ENCODE measurements at regions not wholly inside any gene's neighbourhood (a gene's known extent, or its start where the extent isn't known, plus 50 kb on each side); places are given as distances from the start of the nearest gene placed in this dataset.

GRCh38 chr3:26845194-26845593, 222.6 kb downstream of the LRRC3B start:
- Histone ChIP-seq H3K9me3 (no peaks in the 10 kb centered on the region), H3K4me1 (no peaks in the 10 kb centered on the region), H3K36me3 (no peaks in the 10 kb centered on the region), H3K4me3 (no peak overlapping the region), H3K27ac (no peak overlapping the region), H3K27me3 (no peaks in the 10 kb centered on the region)
- 95 to 99% methylated on average over 3 of the region's 3 CpGs for WGBS, 2 donors
- DNase-seq = no peak
- no peak for ATAC-seq (ENCODE audit: low FRiP score in 2 of 2)
- TF ChIP-seq CTCF (IDR thresholded peaks at IDR 0.05) (no peak), EP300 (IDR thresholded peaks at IDR 0.05) (no peak), POLR2AphosphoS5 (IDR thresholded peaks at IDR 0.05) (no peak), POLR2A (IDR thresholded peaks at IDR 0.05) (no peak)

GRCh38 chr3:26847680-26848079, 225.1 kb downstream of the LRRC3B start:
- Histone ChIP-seq H3K27me3 (no peaks in the 10 kb centered on the region), H3K27ac (no peak overlapping the region), H3K4me3 (no peak overlapping the region), H3K36me3 (no peaks in the 10 kb centered on the region), H3K4me1 (no peaks in the 10 kb centered on the region), H3K9me3 (no peaks in the 10 kb centered on the region)
- no peak for ATAC-seq (ENCODE audit: low FRiP score in 2 of 2)
- DNase-seq = no peak
- TF ChIP-seq POLR2A (IDR thresholded peaks at IDR 0.05) (no peak), POLR2AphosphoS5 (IDR thresholded peaks at IDR 0.05) (no peak), EP300 (IDR thresholded peaks at IDR 0.05) (no peak), CTCF (IDR thresholded peaks at IDR 0.05) (no peak)

- H3K4me3 ChIP-seq = no peak overlapping the region
Observed at GRCh38 chr3:26894443-26894842, 271.9 kb downstream of the LRRC3B start.

GRCh38 chr3:26915208-26915607, 292.6 kb downstream of the LRRC3B start:
- no peaks in the 10 kb centered on the region for H3K27me3 ChIP-seq
- TF ChIP-seq POLR2AphosphoS5 (IDR thresholded peaks at IDR 0.05) (no peak), CTCF (IDR thresholded peaks at IDR 0.05) (no peak), EP300 (IDR thresholded peaks at IDR 0.05) (no peak), POLR2A (IDR thresholded peaks at IDR 0.05) (no peak)
- ATAC-seq (ENCODE audit: low FRiP score in 2 of 2) (no peak), DNase-seq (no peak)
- no peaks in the 10 kb centered on the region for H3K9me3 ChIP-seq
- H3K27ac ChIP-seq = no peak overlapping the region
- no peak overlapping the region for H3K4me3 ChIP-seq
- H3K36me3 ChIP-seq = no peaks in the 10 kb centered on the region
- H3K4me1 ChIP-seq = no peaks in the 10 kb centered on the region

More at GRCh38 chr3:26894443-26894842, 271.9 kb downstream of the LRRC3B start:
- ATAC-seq (ENCODE audit: low FRiP score in 2 of 2) = no peak
- Histone ChIP-seq H3K27me3 (no peaks in the 10 kb centered on the region), H3K9me3 (no peaks in the 10 kb centered on the region), H3K27ac (no peak overlapping the region), H3K36me3 (no peaks in the 10 kb centered on the region), H3K4me1 (no peaks in the 10 kb centered on the region)
- TF ChIP-seq POLR2AphosphoS5 (IDR thresholded peaks at IDR 0.05) (no peak), CTCF (IDR thresholded peaks at IDR 0.05) (no peak), EP300 (IDR thresholded peaks at IDR 0.05) (no peak), POLR2A (IDR thresholded peaks at IDR 0.05) (no peak)
- 84 to 85% methylated on average over 3 of the region's 3 CpGs for WGBS, 2 donors
- DNase-seq = no peak

GRCh38 chr3:26920646-26921478, 298.3 kb downstream of the LRRC3B start:
- WGBS, 2 donors = 48 to 57% methylated on average over 12 of the region's 12 CpGs
- Histone ChIP-seq H3K27ac (no peak overlapping the region), H3K4me1 (no peaks in the 10 kb centered on the region), H3K27me3 (no peaks in the 10 kb centered on the region), H3K4me3 (no peak overlapping the region), H3K9me3 (no peaks in the 10 kb centered on the region), H3K36me3 (no peaks in the 10 kb centered on the region)
- no peak for TF ChIP-seq CTCF (IDR thresholded peaks at IDR 0.05)
- no peak for TF ChIP-seq EP300 (IDR thresholded peaks at IDR 0.05)
- no peak for TF ChIP-seq POLR2A (IDR thresholded peaks at IDR 0.05)
- TF ChIP-seq POLR2AphosphoS5 (IDR thresholded peaks at IDR 0.05) = no peak
- no peak for ATAC-seq (ENCODE audit: low FRiP score in 2 of 2)
- DNase-seq = no peak
